Activated CD8-positive, alpha-beta T cell treated with anti-CD3 and anti-CD28 coated beads for 36 hours (primary cell): ENCODE measurements at regions not wholly inside any gene's neighbourhood (a gene's known extent, or its start where the extent isn't known, plus 50 kb on each side); places are given as distances from the start of the nearest gene placed in this dataset.

Experiments
- ATAC-seq: fragments of 200-7000 bp; cut with Tn5 transposase; one replicate; pipeline ENCODE4 v1.10.0; 2021; ENCODE audit warnings: mild to moderate bottlenecking, moderate library complexity
- CTCF ChIA-PET: fragments of 350-600 bp; sonication (Branson Sonifier 250); formaldehyde crosslinking; loops from one replicate; lab custom pipeline; 2021; ENCODE audit warnings: antibody characterized with exemption; lab: Charles Lee
- POLR2A ChIA-PET: fragments of 350-600 bp; sonication (Branson Sonifier 250); formaldehyde crosslinking; loops from one replicate; lab custom pipeline; 2021; ENCODE audit warnings: antibody characterized with exemption; lab: Charles Lee
- DNase-seq: peaks from one replicate; pipeline ENCODE4 v3.0.0-alpha.2; 2020
- H3K27ac Mint-ChIP-seq: one replicate; pipeline ENCODE4 v1.8.0; 2021; ENCODE audit warnings: mild to moderate bottlenecking, mixed read lengths
- H3K27me3 Mint-ChIP-seq: one replicate; pipeline ENCODE4 v1.8.0; 2021; ENCODE audit warnings: mixed read lengths
- H3K36me3 Mint-ChIP-seq: one replicate; pipeline ENCODE4 v1.8.0; 2021; ENCODE audit warnings: low read depth, mixed read lengths
- H3K4me1 Mint-ChIP-seq: one replicate; pipeline ENCODE4 v1.8.0; 2021; ENCODE audit warnings: low read depth, mixed read lengths
- H3K4me3 Mint-ChIP-seq: one replicate; pipeline ENCODE4 v1.8.0; 2021; ENCODE audit warnings: mild to moderate bottlenecking, moderate library complexity, mixed read lengths
- H3K9me3 Mint-ChIP-seq: one replicate; pipeline ENCODE4 v1.8.0; 2021; ENCODE audit warnings: mixed read lengths
- CTCF ChIP-seq: fragments of 200-600 bp; IDR thresholded peaks from one replicate; pipeline ENCODE4 v1.8.0; 2022; ENCODE audit warnings: antibody characterized with exemption, mild to moderate bottlenecking
- intact Hi-C: fragments of 100-400 bp; cut with micrococcal nuclease; formaldehyde crosslinking; loops from one replicate; pipeline ENCODE4 v1.10.0; 2022

GRCh38 chr4:187317799-187318198, 594.1 kb upstream of the FAT1 start:
- H3K27ac Mint-ChIP-seq: no peak overlapping the region

GRCh38 chr4:187321711-187322110, 598.1 kb upstream of the FAT1 start:
- H3K4me3 Mint-ChIP-seq: no peak overlapping the region
- no peak overlapping the region for H3K27ac Mint-ChIP-seq
- POLR2A ChIA-PET: no interaction called here
- no peak for TF ChIP-seq CTCF
- ATAC-seq: no peak
- H3K27me3 Mint-ChIP-seq: no peaks in the 10 kb centered on the region
- peaks cover 19% of the 10 kb centered on the region for H3K9me3 Mint-ChIP-seq
- CTCF ChIA-PET: no interaction called here
- H3K36me3 Mint-ChIP-seq: no peaks in the 10 kb centered on the region
- intact Hi-C loops: no loop called here
- H3K4me1 Mint-ChIP-seq: no peaks in the 10 kb centered on the region
- DNase-seq: no peak

More at GRCh38 chr4:187317799-187318198, 594.1 kb upstream of the FAT1 start:
- no peak for TF ChIP-seq CTCF
- H3K4me3 Mint-ChIP-seq: no peak overlapping the region
- CTCF ChIA-PET: no interaction called here
- no peaks in the 10 kb centered on the region for H3K36me3 Mint-ChIP-seq
- DNase-seq (no peak), ATAC-seq (no peak)
- POLR2A ChIA-PET: no interaction called here
- intact Hi-C loops: no loop called here
- no peaks in the 10 kb centered on the region for H3K27me3 Mint-ChIP-seq
- H3K4me1 Mint-ChIP-seq: no peaks in the 10 kb centered on the region
- H3K9me3 Mint-ChIP-seq: peaks cover 16% of the 10 kb centered on the region

- H3K36me3 Mint-ChIP-seq: no peaks in the 10 kb centered on the region
- no peak for DNase-seq
- H3K9me3 Mint-ChIP-seq: peaks cover 5% of the 10 kb centered on the region
- CTCF ChIA-PET: no interaction called here
- no peaks in the 10 kb centered on the region for H3K4me1 Mint-ChIP-seq
- no peaks in the 10 kb centered on the region for H3K27me3 Mint-ChIP-seq
- H3K27ac Mint-ChIP-seq: no peak overlapping the region
- POLR2A ChIA-PET: no interaction called here
- H3K4me3 Mint-ChIP-seq: no peak overlapping the region
- TF ChIP-seq CTCF: no peak
- intact Hi-C loops: no loop called here
- ATAC-seq: no peak
Measured at GRCh38 chr4:187332141-187332540, 608.5 kb upstream of the FAT1 start.

- peaks cover 8% of the 10 kb centered on the region for H3K9me3 Mint-ChIP-seq
- H3K36me3 Mint-ChIP-seq: no peaks in the 10 kb centered on the region
- no peaks in the 10 kb centered on the region for H3K4me1 Mint-ChIP-seq
- no peak overlapping the region for H3K4me3 Mint-ChIP-seq
- TF ChIP-seq CTCF: no peak
- intact Hi-C loops: no loop called here
- no peak for DNase-seq
- no peak for ATAC-seq
- no peak overlapping the region for H3K27ac Mint-ChIP-seq
- CTCF ChIA-PET: no interaction called here
- no peaks in the 10 kb centered on the region for H3K27me3 Mint-ChIP-seq
- POLR2A ChIA-PET: no interaction called here
Measured at GRCh38 chr4:187333151-187333550, 609.5 kb upstream of the FAT1 start.

GRCh38 chr4:187335339-187335738, 611.7 kb upstream of the FAT1 start:
- no peak for TF ChIP-seq CTCF
- no peak overlapping the region for H3K4me3 Mint-ChIP-seq
- ATAC-seq (no peak), DNase-seq (no peak)
- ChIA-PET POLR2A (no interaction called here), CTCF (no interaction called here)
- H3K27me3 Mint-ChIP-seq: no peaks in the 10 kb centered on the region
- no peaks in the 10 kb centered on the region for H3K36me3 Mint-ChIP-seq
- H3K4me1 Mint-ChIP-seq: no peaks in the 10 kb centered on the region
- peaks cover 8% of the 10 kb centered on the region for H3K9me3 Mint-ChIP-seq
- intact Hi-C loops: no loop called here
- no peak overlapping the region for H3K27ac Mint-ChIP-seq
